HG03571 (cell line): ENCODE measurements at regions not wholly inside any gene's neighbourhood (a gene's known extent, or its start where the extent isn't known, plus 50 kb on each side); places are given as distances from the start of the nearest gene placed in this dataset.

Experiments used
- ATAC-seq: cut with Tn5 transposase; IDR thresholded peaks from one replicate; pipeline ENCODE4 v1.9.1; 2021; ENCODE audit not compliant: unreplicated experiment

DNA sequence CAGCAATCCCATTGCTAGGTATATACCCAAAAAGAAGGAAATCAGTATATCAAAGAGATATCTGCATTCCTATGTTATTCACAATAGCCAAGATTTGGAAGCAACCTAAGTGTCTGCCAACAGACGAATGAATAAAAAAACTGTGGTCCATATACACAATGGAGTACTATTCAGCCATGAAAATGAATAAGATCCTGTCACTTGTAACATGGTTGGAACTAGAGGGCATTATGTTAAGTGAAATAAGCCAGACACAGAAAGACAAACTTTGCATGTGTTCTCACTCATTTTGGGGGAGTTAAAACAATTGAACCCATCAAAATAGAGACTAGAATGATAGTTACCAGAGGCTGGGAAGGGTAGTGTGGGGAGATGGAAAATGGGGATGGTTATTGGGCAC lies 323.5 kb upstream of the NFE2L3 start:
- no peak for ATAC-seq

DNA sequence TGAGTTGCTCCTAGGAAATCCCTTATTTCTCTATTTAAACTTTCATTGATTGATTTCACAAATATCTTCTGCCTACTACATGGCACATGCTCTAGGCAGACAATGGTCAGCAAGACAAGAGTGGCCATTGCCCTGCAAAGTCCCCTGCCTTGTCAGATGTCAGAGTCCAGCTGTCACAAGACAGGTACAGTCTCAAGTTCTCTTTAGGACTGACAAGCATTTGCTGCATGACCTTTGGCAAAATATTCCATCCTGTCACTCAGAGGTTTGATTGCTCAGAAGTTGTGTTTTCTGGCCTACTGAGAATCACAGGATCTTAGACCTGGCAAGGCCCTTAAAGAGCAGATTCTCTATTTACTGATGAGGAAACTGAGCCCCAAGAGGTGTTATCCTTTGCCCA lies 322.3 kb upstream of the NFE2L3 start:
- no peak for ATAC-seq

DNA sequence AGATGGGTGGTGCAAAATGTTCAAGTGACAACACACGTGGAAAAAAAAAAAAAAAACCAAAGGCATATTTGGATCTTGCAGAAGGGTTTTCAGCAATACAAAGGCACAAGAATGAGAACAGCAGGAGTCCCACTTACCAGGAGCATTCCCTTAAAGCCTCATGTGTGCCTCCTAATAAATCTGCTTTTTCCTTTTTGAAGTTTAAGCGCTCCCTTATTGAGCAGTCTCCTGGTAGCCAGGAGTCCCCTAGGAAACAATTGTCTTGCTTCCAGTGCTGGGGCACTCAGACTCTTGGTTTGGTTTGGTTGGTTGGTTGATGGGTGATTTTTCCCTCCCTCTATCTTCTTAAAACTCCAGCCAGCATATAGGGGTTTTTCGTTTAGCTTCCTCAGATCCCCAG lies 321.8 kb upstream of the NFE2L3 start:
- ATAC-seq, result no peak

DNA sequence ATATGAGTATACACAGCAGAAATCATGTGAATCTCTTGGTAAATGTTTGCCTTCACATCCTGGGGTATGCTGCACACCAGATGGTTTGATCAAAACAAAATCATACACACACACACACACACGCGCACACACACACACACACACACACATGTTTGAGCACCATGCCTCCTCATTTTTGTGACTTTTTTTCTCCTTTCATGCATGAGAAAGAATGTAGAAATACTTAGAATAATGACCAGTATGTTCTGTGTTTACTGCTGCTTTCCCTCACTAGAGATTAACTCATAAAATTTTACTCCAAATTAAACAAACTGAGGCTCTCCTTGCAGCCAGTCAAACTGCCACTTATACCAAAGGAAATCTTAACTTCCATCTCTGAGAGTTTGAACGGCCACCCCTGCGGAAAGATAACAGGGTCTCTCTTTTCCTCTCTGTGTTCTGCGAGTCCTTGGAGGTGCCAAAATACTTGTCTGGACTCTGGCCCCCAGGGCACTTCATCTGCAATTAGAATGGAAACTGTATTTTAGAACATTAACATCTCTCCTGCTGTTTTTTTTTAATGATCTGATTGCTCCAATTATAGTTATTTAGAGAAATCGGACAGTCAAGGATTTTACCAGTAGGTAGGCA lies 320.8 kb upstream of the NFE2L3 start:
- no peak for ATAC-seq

DNA sequence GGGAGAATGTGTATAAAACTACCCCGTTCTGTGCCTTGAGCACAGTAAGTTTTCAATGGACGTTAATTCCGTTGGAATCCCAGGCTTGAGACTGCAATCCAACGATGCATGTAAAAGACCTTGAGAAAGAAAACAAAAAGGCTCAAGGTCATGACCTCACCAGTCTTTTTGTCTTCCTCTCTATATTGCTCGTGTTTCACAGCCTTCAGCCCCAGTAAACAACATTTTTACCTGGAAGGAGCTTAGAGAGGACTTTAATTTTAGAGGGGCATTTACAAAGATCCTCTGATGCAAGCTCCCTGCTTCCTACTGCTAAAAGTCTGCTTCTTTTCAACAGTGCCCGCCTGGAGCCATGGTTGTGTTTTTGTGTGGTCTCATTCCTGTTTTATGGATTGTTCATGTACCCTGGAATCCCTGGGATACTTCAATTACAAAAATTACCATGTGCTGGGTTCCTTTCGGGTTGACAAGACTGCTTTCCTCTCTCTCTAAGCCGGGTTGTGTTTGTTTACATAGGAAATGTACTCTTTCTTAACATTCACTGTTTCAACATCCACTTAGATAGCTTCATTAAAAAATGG lies 320.1 kb upstream of the NFE2L3 start:
- no peak for ATAC-seq

DNA sequence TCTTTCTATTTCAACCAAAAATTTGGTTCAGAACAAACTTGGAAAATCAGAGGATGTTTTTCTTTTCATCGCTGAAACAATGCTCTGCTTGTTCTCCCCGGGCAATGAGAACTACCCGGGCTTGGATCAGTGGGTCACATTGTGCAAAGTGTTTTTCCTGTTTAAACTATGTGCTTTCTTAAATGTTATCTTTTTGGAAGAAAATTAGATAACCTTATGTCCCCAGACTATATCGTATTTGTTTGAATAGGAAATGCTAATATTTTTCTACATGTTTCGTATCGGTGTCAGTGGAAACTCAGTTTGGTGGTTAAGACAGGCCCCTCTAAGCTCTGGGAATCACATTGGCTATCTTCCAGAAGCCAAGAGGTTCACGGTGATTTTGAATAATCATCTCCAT lies 319.5 kb upstream of the NFE2L3 start:
- ATAC-seq, result no peak

DNA sequence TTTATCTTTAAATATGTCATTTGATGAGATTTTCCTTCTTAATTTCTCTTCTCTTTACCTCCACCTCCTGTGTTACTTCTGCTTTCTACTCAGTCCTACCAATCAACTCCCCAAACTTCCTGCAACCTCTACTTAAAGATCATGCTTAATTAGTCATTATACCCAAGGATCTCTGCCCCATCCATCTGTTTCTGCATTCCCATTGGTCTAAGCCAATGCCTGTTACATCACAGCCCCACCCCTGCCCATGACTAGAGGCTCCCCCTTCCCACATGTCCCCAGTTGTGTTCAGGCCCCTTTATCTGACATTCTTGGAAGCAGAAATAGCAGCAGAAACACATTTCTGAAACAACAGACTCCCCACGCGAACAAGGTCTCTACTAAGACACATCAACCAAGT lies 319.1 kb upstream of the NFE2L3 start:
- no peak for ATAC-seq

DNA sequence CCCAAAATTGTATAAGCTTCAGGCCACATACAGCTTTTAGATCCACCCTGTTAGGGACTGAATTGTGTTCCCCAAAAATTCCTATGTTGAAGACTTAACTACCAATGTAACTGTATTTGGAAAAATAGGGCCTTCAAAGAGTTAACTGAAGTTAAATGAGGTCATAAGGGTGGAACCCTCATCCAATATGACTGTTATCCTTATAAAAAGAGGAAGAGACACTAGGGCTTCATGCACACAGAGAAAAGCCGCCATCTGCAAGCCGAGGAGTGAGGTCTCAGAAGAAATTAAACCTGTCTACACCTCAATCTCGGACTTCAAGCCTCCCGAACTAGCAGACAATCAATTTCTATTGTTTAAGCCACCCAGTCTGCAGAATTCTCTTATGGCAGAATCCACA lies 317.9 kb upstream of the NFE2L3 start:
- ATAC-seq, result no peak

DNA sequence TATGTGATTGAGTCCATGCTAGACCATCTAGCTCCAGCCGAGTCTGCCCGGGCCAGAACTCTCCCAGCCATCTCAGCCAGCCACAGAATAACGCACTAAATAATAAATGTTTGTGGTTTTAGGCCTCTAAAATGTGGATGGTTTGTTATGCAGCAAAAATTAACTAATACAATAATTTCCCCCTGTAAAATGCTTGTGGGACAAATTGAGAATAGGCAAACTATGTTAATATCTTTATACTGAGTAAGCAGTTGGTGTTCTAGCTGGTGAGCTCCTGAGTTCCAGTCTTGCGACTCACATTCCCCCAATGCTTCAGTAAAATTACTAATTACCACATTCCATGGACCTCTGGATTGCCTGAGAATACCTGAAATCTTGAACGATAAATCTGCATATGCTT lies 316.8 kb upstream of the NFE2L3 start:
- ATAC-seq, result no peak

DNA sequence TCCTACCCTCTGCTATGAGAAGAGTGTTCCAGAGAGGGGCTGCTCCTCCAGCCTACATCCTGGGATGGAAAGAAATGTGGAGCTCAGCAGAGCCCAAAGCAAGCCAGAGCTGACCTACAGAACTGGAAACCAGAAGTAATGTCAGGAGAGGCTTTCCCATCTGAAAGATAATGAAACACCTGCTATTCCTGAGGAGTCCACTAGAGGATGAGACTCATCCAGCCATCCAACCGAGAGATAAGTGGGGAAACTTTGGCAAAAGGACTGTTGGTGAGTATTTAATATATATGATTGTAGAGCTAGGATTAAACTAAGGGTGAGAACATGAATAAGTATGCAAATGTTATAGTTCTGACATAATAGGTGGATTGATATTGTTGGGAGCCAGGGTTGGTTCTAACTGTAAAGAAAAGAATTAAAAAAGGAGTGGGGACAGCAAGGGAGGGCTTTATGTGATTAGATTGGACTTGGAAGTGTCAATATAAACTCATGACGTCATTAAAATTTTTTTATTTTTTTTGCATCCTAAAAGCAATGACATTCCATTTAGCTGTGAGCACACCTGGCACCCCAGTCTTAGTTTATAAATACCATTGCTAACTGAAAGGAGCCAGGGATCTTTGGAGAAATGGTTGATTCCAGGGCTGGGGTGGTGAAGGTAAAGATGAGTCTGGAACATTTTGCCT lies 312.8 kb upstream of the NFE2L3 start:
- no peak for ATAC-seq

DNA sequence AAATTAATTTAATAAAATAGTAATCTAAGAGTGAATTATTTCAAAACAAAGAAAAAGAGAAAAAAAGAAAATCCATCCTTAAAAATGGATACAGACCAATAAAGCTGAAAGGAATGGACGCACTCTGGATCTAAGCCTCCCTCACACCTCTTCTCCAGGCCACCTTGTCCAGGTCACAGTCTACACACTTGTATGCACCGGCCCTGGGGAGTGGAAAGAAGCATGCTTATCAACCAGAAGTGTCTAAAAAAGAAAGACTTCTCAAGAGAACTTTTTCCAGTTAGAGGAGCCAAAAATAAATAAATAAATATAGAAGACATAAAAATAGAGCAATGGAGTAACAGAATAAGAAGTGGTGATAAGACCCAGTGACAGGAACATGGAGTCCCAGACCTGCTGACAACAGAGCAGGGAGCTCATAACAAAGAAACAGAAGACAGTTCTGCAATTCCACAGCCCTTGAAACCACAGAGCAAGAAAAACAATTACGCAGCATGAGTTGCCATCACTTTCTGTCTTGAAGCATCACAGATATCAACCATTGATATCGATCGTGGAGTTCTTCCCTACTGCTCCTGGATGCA lies 311.7 kb upstream of the NFE2L3 start:
- no peak for ATAC-seq

DNA sequence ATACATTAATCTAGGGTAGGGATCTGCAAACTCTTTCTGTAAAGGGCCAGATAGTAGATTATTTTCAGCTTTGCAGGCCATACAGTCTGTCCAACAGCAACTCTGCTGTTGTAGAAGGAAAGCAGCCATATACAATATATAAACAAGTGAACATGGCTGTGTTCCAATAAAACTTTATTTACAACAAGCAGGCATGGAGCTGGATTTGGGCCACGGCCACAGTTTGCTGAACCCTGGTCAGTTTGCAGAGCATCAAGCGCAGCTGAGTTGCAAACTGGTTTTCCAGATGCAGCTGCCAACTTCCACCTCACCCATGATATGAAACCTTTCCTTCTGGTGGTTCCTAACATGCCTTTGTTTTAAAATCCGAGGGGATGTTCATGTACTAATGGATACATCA lies 310.4 kb upstream of the NFE2L3 start:
- ATAC-seq, result no peak

DNA sequence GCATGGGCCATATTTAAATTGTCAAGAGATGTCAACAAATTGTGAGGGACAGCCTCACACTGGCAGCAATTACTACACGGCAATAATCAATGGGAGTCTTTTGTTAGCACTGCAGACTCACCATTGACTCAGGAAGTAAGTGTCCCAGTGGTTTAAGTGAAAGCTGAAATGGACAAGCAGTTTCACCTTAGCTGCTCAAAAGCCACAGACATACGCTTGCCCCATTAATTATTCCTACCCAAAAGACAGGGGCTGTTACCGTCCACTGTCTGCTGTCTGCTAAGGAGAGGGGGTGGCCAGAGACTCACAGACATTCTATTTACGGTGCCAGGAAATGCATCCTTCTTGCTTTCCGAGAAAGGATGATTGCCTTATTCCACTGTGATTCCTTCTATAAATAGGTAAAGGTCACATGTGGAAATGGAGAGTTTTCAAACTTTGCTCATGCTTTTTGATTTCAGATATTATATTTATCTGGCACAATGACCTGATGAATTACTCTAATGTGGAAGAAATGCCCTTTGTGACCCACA lies 309.7 kb upstream of the NFE2L3 start:
- no peak for ATAC-seq

DNA sequence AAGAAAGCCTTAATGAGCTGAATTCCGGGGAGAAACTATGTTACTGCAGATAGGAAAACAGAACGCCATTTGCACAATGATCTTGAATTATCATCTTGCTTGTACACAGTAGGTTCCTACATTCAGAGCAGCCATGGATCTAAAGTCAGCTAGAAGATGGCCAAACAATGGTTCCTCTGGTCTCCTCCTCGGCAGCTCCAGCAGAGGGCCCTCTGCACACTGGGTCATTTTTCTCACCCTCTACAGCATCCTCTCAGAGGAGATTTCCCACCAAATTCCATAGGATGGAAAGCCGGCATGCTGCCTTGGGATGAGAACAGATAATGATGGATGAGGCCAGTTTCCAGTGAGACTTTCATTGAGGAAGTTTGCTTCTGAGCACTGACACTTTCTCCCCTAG lies 308.5 kb upstream of the NFE2L3 start:
- no peak for ATAC-seq

DNA sequence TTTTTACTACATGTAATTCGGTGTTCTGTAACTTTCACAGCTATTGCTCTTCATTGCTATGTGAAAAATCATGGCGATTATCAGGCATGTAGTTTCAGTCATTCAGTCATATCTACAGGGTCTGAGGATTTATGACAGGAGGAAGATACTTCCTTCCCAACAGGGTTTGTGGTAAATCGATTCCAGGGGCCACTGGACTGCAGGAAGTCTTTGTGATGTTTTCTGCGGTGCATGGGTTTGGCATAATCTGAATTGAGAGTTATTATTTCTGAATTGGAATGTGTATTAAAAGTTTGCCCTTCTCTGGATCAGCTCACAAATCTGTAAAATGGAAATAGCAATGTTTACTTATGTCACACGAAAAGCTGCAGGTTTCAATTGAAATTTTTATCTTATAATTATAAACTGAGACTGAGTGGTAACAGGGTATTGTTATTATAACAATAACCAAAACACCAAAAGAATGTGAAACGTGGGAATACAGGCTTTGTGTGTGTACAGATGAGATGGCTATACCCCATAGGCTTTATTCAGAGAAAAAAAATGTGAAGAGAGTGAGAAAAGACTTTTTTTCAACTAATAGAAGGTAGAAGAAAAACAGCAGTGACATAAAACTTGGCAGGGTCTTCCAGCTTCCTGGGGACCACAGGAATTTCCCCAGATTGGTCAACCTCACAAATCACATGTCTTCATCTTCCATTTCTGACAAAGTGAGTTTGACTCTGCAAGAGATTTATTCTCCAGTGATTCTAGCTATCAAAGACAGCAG lies 307.7 kb upstream of the NFE2L3 start:
- ATAC-seq, result no peak

DNA sequence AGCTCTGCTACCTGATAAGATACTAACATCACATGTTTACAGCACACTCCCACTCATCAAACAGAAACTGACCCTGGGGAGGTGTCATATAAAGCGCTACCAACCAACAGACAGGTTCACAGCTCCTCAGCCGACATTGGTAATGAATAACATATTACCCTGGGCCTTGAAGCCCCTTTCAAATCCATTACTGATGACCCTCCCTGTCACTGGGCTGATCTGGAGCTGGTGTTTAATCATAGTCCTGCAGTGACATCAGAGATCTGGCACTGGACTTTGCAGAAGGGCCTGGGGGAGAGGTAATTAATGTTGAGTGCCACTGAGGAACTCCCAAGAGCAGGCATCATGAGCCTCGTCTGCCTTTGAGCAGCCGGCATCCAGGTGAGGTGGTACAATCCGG lies 306.5 kb upstream of the NFE2L3 start:
- ATAC-seq, result no peak

DNA sequence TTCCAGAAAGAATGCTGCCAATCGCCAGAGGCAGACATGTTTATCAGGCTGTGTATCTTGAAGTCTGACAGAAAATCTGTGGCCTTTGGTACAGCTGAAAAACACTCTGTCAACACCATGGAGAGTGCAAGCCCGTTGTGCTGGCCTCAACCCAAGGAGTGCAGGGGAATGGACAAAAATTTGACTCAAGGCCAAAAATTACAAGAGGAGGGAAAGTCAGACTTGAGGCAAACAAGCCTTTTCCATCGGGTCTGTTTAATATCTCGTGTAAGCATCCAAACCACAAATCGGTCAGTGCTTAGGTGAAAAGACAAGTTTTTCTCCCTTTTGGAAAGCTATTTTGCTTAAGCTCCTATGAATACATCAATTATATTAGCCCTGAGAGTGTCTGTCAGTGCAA lies 305.3 kb upstream of the NFE2L3 start:
- no peak for ATAC-seq

DNA sequence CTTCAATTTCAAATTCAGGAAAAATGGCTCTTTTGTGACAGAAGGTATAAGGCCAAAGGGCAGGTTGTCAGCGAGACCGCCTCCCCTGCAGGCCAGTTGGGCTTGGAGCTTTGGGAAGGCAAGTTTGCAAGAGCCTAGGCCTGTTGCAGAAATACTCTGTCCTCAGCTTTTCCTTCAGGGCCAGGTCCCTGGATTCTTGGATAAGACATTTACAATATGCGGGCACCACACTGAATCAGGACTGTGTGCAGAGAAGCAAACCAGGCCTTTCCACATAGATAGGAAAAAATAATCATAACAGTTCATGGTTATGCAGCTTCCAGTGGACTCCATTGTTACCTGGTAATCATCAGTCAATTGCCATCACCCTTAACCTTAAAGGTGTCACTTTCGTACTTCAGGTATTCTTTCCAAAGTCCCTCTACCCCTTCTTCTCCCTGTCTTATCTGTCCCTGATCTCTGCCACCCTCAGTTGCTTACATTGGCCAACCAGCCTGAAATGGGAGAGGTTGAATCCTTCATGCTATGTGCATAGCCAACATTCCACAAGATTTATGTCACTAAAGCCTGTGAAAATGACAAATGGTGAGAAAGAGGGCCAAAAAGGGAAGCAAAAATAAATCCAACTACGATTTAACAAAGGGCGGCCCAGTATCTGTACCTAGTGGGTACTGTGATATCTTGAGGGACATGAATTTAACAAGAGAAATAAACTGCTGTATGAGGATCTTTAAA lies 304.5 kb upstream of the NFE2L3 start:
- ATAC-seq, result no peak

DNA sequence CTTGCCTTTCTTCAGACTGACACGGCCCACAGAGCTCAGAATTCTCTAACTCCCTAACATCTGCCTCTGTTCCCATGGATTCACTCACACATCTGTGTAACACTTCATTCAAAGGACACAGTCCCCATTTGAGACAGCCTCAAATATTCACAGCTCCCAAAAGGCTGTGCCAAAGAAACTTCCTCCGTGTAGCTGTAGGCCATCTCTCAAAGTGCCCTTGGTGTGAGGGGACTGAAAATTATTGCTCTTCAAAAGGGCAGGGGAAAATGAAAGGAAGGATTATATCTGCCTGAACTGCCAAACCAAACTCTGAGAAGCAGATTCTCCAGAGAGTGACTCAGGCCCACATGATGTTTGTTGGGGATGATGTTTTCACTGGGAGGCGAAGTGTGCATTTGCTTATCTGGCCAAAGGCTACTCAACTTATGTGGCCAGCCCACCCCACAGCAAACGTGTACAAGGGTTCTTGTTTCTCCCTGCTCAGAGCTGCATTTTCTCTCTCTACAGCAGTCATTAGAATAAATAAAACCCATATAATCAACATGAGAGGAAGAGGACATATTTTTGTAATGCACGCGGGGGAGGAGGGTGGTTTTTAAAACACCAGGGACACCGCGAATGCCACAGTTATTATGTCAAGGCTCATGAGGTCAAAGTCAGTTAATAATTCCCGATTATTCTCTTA lies 302.4 kb upstream of the NFE2L3 start:
- ATAC-seq, result no peak

DNA sequence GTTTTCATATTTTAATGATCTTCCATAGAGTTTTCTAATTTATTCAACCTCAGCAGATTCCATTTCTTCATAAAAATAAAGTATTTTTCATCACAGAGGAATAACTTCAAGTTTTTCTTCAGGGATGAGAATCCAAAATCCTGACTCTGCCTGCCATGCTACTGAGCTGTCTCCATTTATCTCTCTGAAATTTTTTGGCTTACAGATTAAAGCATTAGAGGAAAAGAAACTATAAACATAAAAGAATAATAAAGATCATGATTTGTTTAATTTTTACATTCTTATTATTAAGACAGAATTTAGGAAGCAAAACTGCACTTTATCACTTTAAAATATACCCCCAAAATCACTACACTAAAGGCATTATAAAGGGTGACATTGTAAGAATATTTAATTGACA lies 301.8 kb upstream of the NFE2L3 start:
- ATAC-seq, result no peak
